GM23248 (cell line): ENCODE measurements at regions not wholly inside any gene's neighbourhood (a gene's known extent, or its start where the extent isn't known, plus 50 kb on each side); places are given as distances from the start of the nearest gene placed in this dataset.

Source experiments
- EZH2 ChIP-seq: fragments of 200-600 bp; sonication (generic); IDR thresholded peaks from 2 replicates; pipeline ENCODE4 v1.6.1; 2018; ENCODE audit warnings: antibody characterized with exemption, mild to moderate bottlenecking; ENCODE audit not compliant: insufficient read depth, poor library complexity, severe bottlenecking
- EZH2phosphoT487 ChIP-seq: fragments of 200-600 bp; sonication (generic); IDR thresholded peaks from 2 replicates; pipeline ENCODE4 v1.6.1; 2018; ENCODE audit warnings: antibody characterized with exemption, moderate library complexity, mild to moderate bottlenecking, low read depth; ENCODE audit not compliant: insufficient read depth

- no peak for TF ChIP-seq EZH2phosphoT487
- TF ChIP-seq EZH2: no peak
These were observed 730.4 kb downstream of the EFNA5 start for GRCh38 chr5:106940301-106940846.
